ENCODE measurements at regions not wholly inside any gene's neighbourhood (a gene's known extent, or its start where the extent isn't known, plus 50 kb on each side); places are given as distances from the start of the nearest gene placed in this dataset.

- no peak for DNase-seq
Measured at GRCh38 chr3:117201901-117202774, 492.6 kb downstream of the TUSC7 start.

- DNase-seq = no peak
Measured at GRCh38 chr3:117217355-117217754, 507.8 kb downstream of the TUSC7 start.

GRCh38 chr3:117217760-117218316 lies 508.3 kb downstream of the TUSC7 start:
- no peak for DNase-seq

GRCh38 chr3:117218641-117219048 lies 509.1 kb downstream of the TUSC7 start:
- DNase-seq = no peak

- DNase-seq = no peak
Measured at GRCh38 chr3:117219296-117219695, 509.7 kb downstream of the TUSC7 start.

GRCh38 chr3:117226932-117227331 lies 517.4 kb downstream of the TUSC7 start:
- DNase-seq = no peak

GRCh38 chr3:117228466-117228865 lies 518.9 kb downstream of the TUSC7 start:
- no peak for DNase-seq

GRCh38 chr3:117230924-117231323 lies 521.3 kb downstream of the TUSC7 start:
- DNase-seq = no peak

GRCh38 chr3:117234331-117234730 lies 524.8 kb downstream of the TUSC7 start:
- DNase-seq = no peak

- no peak for DNase-seq
Measured at GRCh38 chr3:117235304-117235703, 525.7 kb downstream of the TUSC7 start.

- DNase-seq = no peak
Measured at GRCh38 chr3:117238806-117239205, 529.2 kb downstream of the TUSC7 start.

- DNase-seq = no peak
Measured at GRCh38 chr3:117243657-117244056, 534.1 kb downstream of the TUSC7 start.

- DNase-seq = no peak
Measured at GRCh38 chr3:117246771-117247555, 537.4 kb downstream of the TUSC7 start.

GRCh38 chr3:117248153-117248552 lies 538.6 kb downstream of the TUSC7 start:
- DNase-seq = no peak

- DNase-seq = no peak
Measured at GRCh38 chr3:117252208-117252607, 542.6 kb downstream of the TUSC7 start.

GRCh38 chr3:117252651-117253050 lies 543.1 kb downstream of the TUSC7 start:
- no peak for DNase-seq

GRCh38 chr3:117253636-117254035 lies 544.1 kb downstream of the TUSC7 start:
- DNase-seq = no peak

GRCh38 chr3:117254985-117255384 lies 545.4 kb downstream of the TUSC7 start:
- DNase-seq = no peak

- no peak for DNase-seq
Measured at GRCh38 chr3:117255736-117256135, 546.2 kb downstream of the TUSC7 start.

GRCh38 chr3:117261983-117262421 lies 552.4 kb downstream of the TUSC7 start:
- DNase-seq = no peak

- DNase-seq = no peak
Measured at GRCh38 chr3:117263270-117263669, 553.7 kb downstream of the TUSC7 start.

- DNase-seq = no peak
Measured at GRCh38 chr3:117263745-117264144, 554.2 kb downstream of the TUSC7 start.

GRCh38 chr3:117264204-117264994 lies 554.8 kb downstream of the TUSC7 start:
- DNase-seq = no peak
